ENCODE measurements at regions not wholly inside any gene's neighbourhood (a gene's known extent, or its start where the extent isn't known, plus 50 kb on each side); places are given as distances from the start of the nearest gene placed in this dataset.

GRCh38 chr2:37575780-37576179 lies 95.7 kb downstream of the CDC42EP3 start:
- TF ChIP-seq CTCF (conservative IDR thresholded peaks at IDR 0.05; ENCODE audit: low read length) (no peak), EZH2phosphoT487 (IDR thresholded peaks at IDR 0.05; ENCODE audit: borderline replicate concordance, low read depth, low read length) (no peak)
